Duodenal mucosa (tissue), 2 donors: ENCODE measurements at regions not wholly inside any gene's neighbourhood (a gene's known extent, or its start where the extent isn't known, plus 50 kb on each side); places are given as distances from the start of the nearest gene placed in this dataset.

Experiments used
- H3K27ac ChIP-seq: one replicate; pipeline ENCODE4 v1.7.0; 2013; ENCODE audit warnings: low read depth, low read length
- H3K27me3 ChIP-seq, 2 donors: one replicate each; pipeline ENCODE4 v1.7.0; 2013; ENCODE audit warnings: low read length in 2 of 2, control low read depth in 1 of 2; ENCODE audit not compliant: insufficient read depth in 2 of 2, control insufficient read depth in 1 of 2
- H3K36me3 ChIP-seq, 2 donors: one replicate each; pipeline ENCODE4 v1.7.0; 2013; ENCODE audit warnings: low read length in 2 of 2, control low read depth in 1 of 2; ENCODE audit not compliant: insufficient read depth in 2 of 2, control insufficient read depth in 1 of 2
- H3K4me1 ChIP-seq, 2 donors: one replicate each; pipeline ENCODE4 v1.7.0; 2013; ENCODE audit warnings: low read length in 2 of 2, control low read depth in 1 of 2; ENCODE audit not compliant: insufficient read depth in 2 of 2, control insufficient read depth in 1 of 2
- H3K4me3 ChIP-seq, 2 donors: one replicate each; pipeline ENCODE4 v1.7.0; 2013; ENCODE audit warnings: low read length in 2 of 2, low read depth in 1 of 2
- H3K9ac ChIP-seq, 2 donors: one replicate each; pipeline ENCODE4 v1.7.0; 2013; ENCODE audit warnings: low read length in 2 of 2, low read depth in 1 of 2
- H3K9me3 ChIP-seq, 2 donors: one replicate each; pipeline ENCODE4 v1.7.0; 2013; ENCODE audit warnings: low read length in 2 of 2, control low read depth in 1 of 2; ENCODE audit not compliant: control insufficient read depth in 1 of 2

GRCh38 chr2:239529313-239530015 is 128.6 kb upstream of the HDAC4 start:
- no peaks in the 10 kb centered on the region for H3K36me3 ChIP-seq
- H3K9me3 ChIP-seq, result no peaks in the 10 kb centered on the region
- no peaks in the 10 kb centered on the region for H3K4me1 ChIP-seq

GRCh38 chr2:239528883-239529282 is 128.1 kb upstream of the HDAC4 start:
- H3K36me3 ChIP-seq, result no peaks in the 10 kb centered on the region
- no peak overlapping the region for H3K4me3 ChIP-seq
- H3K9ac ChIP-seq, result no peak overlapping the region
- no peak overlapping the region for H3K27ac ChIP-seq
- no peaks in the 10 kb centered on the region for H3K27me3 ChIP-seq
- H3K4me1 ChIP-seq, result no peaks in the 10 kb centered on the region
- no peaks in the 10 kb centered on the region for H3K9me3 ChIP-seq

More at GRCh38 chr2:239529313-239530015, 128.6 kb upstream of the HDAC4 start:
- Histone ChIP-seq H3K4me3 (no peak overlapping the region), H3K27ac (no peak overlapping the region), H3K9ac (no peak overlapping the region), H3K27me3 (no peaks in the 10 kb centered on the region)

- no peaks in the 10 kb centered on the region for H3K9me3 ChIP-seq
- H3K27ac ChIP-seq, result no peak overlapping the region
- no peak overlapping the region for H3K4me3 ChIP-seq
- H3K27me3 ChIP-seq, result no peaks in the 10 kb centered on the region
- H3K9ac ChIP-seq, result no peak overlapping the region
- H3K4me1 ChIP-seq, result no peaks in the 10 kb centered on the region
- H3K36me3 ChIP-seq, result no peaks in the 10 kb centered on the region
Measured at GRCh38 chr2:239528146-239528545, 127.3 kb upstream of the HDAC4 start.

DNA sequence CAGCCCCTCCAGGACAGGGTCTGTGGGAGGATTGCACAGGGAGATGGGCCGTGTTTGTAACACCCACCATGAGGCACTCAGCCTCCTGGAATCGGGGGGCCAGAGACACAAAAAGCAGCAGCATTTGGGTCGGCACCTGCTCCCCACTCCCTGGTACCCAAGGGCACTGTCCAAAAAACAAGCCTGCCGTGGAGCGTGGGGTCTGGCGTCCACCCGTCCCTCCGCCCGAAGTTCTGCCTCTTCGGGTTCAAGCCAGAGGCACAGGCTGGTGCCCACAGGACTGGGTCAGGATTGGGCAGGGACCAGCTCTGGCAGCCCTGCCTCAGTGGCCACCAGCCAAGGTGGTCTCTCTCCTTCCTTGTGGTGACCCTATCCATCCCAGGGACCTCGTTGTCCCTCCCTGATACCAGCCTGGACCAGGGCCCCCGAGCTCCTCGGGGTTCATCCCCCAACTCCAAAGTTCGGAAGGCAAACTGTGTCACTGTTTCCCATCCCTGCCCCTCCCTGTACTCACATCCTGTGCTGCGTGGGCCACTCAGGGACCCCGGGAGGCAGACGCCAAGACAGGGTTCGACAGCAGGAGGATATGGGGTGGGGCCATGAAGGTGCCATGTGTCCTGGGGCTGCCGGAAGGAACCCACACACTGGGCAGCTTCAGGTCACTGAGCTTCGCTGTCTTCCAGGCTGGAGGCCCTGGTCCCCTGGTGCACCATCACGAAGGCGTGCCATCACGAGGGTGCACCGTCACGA is 126.0 kb upstream of the HDAC4 start:
- Histone ChIP-seq H3K36me3 (no peaks in the 10 kb centered on the region), H3K27ac (no peak overlapping the region), H3K27me3 (no peaks in the 10 kb centered on the region), H3K9ac (no peak overlapping the region), H3K4me3 (no peak overlapping the region), H3K4me1 (peaks cover 6 to 7% of the 10 kb centered on the region in 2 donors), H3K9me3 (no peaks in the 10 kb centered on the region)

GRCh38 chr2:239526038-239526437 is 125.2 kb upstream of the HDAC4 start:
- Histone ChIP-seq H3K27ac (no peak overlapping the region), H3K4me3 (no peak overlapping the region), H3K9me3 (no peaks in the 10 kb centered on the region), H3K9ac (no peak overlapping the region), H3K36me3 (no peaks in the 10 kb centered on the region), H3K4me1 (peaks cover 6 to 10% of the 10 kb centered on the region in 2 donors), H3K27me3 (no peaks in the 10 kb centered on the region)

- no peak overlapping the region for H3K9ac ChIP-seq
- no peaks in the 10 kb centered on the region for H3K36me3 ChIP-seq
- H3K4me1 ChIP-seq, result peaks cover 6 to 10% of the 10 kb centered on the region in 2 donors
- no peak overlapping the region for H3K4me3 ChIP-seq
- H3K27ac ChIP-seq, result no peak overlapping the region
- H3K9me3 ChIP-seq, result no peaks in the 10 kb centered on the region
- H3K27me3 ChIP-seq, result no peaks in the 10 kb centered on the region
Measured at GRCh38 chr2:239523954-239524330, 123.1 kb upstream of the HDAC4 start.

DNA sequence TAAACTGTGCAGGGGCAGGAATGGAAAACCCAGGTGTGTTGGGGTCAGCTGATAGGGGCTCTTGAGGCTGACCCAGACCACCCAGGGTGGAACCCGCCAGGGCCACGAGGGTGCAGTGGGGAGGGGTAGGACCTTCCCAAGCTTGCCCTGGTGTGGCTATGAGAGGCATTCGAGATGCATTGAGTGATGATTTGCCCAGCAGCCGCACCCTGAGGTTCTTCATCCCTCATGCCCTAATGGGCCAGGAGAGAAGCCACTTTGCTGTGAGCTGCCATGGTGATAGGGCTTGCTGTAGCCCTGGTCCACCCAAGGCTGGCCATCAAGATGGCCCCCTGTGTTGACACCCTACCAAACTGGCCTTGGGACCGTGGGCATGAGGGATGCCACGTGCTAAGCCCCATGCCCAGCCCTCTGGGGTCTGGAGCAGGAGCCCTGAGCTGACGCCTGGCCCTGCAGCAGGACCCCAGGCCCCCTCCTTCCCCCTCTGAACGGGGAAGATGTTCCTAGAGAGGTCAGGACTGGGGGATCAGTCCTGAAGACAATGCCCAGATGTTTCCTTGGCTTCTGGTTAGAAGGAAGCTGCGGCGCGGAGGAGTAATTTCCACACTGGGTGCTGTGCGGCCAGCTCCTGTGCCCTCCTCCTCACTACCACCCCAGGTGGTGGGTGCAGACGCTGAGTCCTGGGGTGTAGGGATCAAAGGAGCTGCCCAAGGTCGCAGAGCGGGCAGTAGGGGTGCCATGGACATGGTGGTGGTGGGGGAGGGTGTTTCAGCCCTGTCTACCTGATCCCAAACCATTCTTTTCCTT is 122.5 kb upstream of the HDAC4 start:
- Histone ChIP-seq H3K9me3 (no peaks in the 10 kb centered on the region), H3K36me3 (no peaks in the 10 kb centered on the region), H3K4me1 (peaks cover 6 to 10% of the 10 kb centered on the region in 2 donors), H3K27ac (no peak overlapping the region), H3K27me3 (no peaks in the 10 kb centered on the region), H3K4me3 (no peak overlapping the region), H3K9ac (no peak overlapping the region)

DNA sequence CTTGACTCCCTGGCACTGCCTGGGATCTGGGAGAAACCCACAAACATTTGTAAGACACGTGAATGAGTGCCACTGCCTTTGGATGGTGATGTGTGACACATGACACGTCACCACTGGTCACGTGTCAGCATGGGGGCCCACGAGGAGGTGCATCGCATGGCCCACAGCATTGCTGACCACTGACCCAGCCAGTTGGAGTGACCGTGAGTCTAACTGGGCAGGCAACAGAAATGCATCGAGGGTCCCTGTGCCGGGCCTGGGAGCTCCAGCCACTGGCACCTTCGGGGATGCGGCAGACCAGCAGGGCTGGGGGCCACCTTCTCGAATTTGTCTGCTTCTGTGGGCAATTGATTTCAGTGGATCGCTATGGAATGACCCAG is 121.9 kb upstream of the HDAC4 start:
- H3K9ac ChIP-seq, result no peak overlapping the region
- peaks cover 6 to 10% of the 10 kb centered on the region in 2 donors for H3K4me1 ChIP-seq
- no peaks in the 10 kb centered on the region for H3K36me3 ChIP-seq
- H3K4me3 ChIP-seq, result no peak overlapping the region
- H3K9me3 ChIP-seq, result no peaks in the 10 kb centered on the region
- H3K27ac ChIP-seq, result no peak overlapping the region
- no peaks in the 10 kb centered on the region for H3K27me3 ChIP-seq

GRCh38 chr2:239522002-239522739 is 121.4 kb upstream of the HDAC4 start:
- H3K27me3 ChIP-seq, result no peaks in the 10 kb centered on the region
- no peak overlapping the region for H3K9ac ChIP-seq
- no peaks in the 10 kb centered on the region for H3K9me3 ChIP-seq
- no peak overlapping the region for H3K4me3 ChIP-seq
- H3K36me3 ChIP-seq, result no peaks in the 10 kb centered on the region
- peaks cover 6 to 10% of the 10 kb centered on the region in 2 donors for H3K4me1 ChIP-seq
- no peak overlapping the region for H3K27ac ChIP-seq
